ENCODE measurements at regions not wholly inside any gene's neighbourhood (a gene's known extent, or its start where the extent isn't known, plus 50 kb on each side); places are given as distances from the start of the nearest gene placed in this dataset.
A peak's percentile ranks its signal among the peaks of the same experiment; 100 is the strongest.

DNA sequence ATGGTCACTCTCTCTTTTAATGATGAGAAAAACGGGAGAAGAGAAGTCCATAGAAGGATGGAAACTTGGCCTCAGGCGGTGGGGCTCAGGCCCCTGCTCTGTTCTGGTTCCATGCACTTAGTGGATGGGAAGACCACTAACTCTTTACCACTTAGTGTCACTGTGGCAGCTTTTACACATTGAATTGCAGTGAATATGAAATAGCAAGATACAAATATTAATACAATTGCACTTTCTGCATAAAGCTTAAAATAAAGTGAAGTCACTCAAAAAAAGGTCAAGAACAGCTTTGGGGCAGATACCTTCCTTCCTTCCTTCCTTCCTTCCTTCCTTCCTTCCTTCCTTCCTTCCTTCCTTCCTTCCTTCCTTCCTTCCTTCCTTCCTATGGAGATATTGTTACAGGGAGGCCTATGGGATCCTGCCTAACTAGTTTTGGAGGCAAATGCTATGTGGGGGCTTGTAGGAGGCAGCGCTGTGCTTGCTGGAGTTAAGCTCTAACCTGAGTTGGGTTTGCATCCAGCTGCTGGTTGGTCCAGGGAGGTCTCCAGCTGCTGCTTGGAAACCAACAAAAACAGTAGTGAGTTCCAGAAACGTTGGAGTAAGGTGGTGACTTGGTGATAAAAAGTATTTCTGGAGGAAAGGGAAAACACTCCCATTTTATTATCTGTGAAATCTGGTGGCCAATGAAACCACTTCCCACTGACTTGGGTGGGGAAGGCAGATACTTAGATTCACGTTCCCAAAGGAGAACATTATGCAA lies 62.3 kb upstream of the NKX2-2 start:
- DNase-seq: no peak

DNA sequence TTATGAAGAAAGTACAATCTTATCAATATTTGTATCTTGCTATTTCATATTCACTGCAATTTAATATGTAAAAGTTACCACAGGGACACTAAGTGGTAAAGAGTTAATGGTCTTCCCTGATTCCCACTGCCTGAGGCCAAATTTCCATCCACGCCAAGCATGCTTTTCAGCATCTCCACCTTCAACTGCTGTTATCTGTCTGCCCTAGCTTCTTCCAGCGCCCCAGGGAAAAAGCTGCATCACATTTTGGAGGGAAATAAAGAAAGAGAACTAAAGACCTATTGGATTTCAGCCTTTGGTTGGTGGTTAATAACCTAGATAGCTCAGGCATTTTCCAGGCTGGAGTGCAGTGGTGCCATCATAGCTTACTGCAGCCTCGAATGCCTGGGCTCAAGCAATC lies 61.3 kb upstream of the NKX2-2 start:
- no peak for DNase-seq

DNA sequence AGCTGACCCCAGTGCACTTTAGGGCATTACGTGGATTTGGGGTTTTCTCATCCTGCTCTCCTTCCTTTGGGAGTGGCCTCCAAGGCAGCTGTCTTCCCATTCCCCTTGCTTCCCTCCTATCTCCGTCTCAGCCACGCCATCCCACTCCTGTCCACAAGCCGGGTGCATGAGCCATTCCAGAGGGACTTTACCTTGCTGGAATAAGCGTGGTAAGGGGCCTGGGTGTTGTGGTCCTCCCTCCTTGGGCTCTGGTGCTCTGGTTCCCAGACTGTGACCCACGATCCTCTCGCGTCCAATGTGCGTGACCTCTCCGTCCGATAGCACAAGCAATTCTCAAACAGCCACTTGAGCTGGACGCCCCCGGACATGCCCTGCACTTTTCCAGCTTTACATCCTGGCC lies 60.6 kb upstream of the NKX2-2 start:
- DNase-seq: no peak

DNA sequence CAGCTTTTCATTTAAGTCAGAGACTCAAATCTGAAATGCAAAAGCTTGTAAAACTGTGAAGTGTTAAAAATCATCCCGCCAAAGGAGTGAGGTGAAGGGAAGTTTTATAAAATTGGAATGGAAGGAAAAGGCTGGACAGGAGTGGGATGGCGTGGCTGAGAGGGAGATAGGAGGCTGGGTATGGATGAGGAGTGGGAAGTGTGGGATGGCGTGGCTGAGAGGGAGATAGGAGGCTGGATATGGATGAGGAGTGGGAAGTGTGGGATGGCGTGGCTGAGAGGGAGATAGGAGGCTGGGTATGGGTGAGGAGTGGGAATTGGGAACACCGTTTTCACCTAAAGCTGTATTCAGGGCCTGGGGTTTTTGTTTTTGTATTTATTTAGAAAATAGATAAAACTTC lies 59.4 kb upstream of the NKX2-2 start:
- no peak for DNase-seq

DNA sequence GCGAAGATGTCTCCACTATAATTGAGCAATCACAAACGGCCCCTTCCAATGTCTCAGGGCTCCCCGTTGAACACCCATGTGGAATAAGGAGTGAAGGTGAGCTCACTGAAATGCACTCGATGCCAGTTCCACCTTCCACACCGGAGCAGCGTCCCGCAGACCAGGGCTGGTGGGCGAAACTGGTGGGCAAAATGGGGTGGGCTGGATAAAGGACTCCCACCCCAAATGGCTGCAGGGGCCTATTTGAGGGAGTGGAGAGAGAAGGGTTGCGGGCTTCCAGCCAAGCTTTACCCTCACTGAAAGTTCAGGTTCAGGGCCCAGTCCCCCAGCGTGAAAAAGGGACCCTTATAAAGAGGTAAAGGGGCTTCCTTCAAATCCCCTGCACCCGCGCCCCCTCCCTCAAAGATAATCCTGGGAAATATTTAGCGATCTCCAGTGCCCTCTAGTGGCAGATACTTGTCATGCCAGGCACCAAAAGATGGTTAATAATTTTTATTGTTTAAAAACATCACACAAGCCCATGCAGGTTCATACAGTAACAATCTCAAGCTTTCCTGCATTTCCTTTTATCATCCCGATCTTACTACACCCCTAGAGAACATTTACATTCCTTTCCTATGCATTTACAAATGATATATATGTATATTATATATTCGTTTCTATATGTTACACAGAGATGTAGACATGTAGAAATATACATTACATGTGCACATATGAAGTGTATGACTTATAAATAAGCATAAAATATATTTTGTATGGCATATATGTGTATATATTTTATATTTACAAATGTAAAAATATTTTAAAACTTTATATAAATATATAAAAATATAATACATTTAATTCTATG lies 58.2 kb upstream of the NKX2-2 start:
- peak; percentile 24 to 43 (median 36) for DNase-seq

DNA sequence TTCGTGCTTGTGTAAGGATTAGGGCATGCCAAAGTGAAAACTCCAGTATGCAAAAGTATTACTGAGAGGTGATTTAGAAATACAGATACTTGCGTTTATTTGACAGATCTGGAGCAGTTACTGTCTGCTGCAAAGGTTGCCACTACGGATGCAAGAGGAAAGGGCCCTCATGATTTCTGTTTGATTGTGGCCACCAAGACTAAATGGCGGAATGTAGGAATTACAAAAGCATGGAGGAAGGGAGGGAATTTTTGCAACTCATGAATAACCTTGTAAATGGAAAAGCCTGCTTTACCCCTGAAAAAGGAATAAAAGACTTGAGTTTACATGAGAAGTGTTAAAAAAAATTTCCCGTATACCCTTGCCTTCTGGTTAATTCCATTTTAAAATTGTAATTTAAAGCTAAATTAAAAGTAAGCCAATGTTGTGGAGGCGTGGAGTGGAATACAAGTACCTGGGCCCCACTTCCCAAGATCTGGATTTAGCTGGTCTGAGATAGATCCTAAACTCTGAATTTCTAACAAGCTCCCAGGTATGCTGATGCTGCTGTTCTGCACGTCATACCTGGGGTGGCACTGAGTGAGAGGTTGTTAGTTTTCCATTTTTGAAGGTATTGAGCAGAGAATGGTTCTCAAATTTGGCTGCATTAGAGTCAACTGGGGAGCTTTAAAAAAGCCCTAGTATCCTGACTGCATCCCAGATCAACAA lies 56.6 kb upstream of the NKX2-2 start:
- no peak for DNase-seq

DNA sequence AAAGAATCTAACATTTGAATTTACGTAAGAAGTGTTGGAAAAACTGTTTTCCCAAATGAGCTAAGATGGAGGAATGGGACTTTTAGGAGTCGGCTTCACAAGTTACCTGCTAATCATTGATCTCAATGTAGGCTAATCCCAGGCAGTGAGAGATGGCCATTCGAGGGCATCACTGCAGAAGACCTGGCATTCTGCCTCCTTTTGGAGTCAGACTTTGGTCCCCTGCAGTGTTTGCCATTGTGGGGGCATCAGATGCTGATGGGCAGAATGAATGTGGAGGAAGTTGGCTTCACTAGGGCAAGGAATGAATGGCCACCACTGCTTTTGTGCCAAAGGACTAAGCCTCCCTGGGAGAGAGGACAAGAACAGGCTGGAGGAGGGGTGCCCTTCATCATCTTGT lies 55.7 kb upstream of the NKX2-2 start:
- DNase-seq: no peak

DNA sequence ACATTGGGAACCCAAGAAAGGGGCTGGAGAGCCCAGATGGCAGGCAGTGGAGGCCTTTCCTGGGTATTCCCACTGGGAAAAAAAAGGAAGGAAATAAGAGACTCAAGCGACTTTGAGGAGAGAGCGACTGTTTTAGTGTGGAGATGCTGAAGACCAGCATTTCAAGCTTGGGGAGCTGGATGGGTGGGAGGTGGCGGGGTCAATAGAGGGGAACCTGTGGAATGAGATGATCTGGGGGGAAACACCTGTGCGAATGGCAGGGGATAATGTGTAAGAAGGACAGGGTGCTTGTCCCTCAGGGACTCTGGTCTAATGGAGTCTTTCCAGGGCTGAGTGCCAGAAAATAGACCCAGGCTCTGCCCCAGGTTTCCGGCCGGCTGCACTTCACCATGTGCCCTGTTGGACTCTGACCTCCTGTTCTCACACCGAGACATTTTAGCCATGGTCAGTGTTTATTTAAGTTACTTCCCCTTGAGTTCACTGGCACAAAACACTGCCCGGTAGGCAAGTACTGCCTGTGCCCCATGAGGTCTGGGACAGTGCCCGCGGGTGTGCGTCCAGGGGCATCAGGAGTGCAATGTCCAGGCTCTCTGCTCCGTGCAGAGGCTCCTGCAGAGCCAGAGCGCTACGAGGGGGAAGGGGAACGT lies 50.4 kb upstream of the NKX2-2 start:
- no peak for DNase-seq
